H54 (cell line): ENCODE measurements at regions not wholly inside any gene's neighbourhood (a gene's known extent, or its start where the extent isn't known, plus 50 kb on each side); places are given as distances from the start of the nearest gene placed in this dataset.

Experiments used
- DNase-seq: peaks from one replicate; pipeline ENCODE4 v3.0.0; 2011; ENCODE audit warnings: low spot score, mixed read lengths; ENCODE audit not compliant: insufficient read length
- FAIRE-seq: peaks from 3 replicates; lab custom pipeline; 2011; peaks lifted over from hg19 to GRCh38; lab: Jason Lieb, UNC
- POLR2A ChIP-seq: IDR thresholded peaks from 2 replicates; pipeline ENCODE4 v1.6.1; 2011; ENCODE audit warnings: low read depth, mild to moderate bottlenecking, low read length

DNA sequence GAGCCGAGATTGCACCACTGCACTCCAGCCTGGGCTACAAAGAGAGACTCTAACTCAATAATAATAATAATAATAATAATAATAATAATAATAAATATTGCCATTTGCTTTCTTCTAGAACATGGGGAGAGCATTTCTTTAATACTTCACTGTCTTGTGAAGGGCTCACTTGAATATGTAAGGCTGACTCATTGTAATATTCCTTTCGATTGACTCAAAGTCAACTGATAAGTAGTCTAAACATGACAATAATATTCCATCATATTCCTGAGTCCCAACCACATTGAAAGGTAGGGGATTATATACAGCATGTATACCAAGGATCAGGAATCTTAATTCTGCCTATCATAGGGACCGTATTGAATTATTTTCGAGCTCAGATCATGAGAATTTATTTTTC lies 949.2 kb downstream of the DSC3 start:
- FAIRE-seq: no peak
- DNase-seq: no peak
- no peak for TF ChIP-seq POLR2A

DNA sequence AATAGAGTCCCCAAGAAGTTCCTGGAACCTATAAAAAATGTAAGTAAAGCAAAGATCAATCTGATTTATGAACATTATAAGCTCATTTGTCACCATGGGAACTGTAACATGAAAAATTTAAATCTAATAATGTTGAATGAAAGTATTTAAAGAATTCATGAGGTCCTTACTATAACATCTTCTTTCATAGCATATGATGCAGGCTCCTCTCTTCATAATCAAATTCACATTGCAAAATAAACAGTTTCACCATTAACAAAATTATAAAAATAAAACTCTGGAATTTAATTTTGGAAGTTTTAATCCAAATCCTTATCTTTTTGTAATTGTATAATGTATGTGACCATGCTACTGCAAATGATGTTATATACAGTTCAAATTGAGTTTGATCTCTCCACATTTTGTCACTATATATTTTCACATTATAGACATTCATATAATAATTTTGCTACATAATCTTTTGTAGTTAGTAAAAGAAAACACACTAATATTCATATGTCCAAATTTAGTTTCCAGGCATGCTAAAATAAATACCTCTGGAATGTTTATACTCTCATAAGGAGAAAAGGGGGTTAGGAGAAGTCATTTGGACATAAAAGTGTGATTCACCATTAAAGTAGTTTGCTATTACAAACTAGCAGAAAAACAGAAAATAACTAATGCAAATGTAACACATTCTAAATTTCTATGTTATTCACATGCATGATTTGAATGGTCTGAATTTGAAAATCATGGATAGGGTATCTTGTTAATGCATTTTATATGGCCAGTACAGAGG lies 954.1 kb downstream of the DSC3 start:
- DNase-seq (no peak), FAIRE-seq (no peak)
- TF ChIP-seq POLR2A: no peak

DNA sequence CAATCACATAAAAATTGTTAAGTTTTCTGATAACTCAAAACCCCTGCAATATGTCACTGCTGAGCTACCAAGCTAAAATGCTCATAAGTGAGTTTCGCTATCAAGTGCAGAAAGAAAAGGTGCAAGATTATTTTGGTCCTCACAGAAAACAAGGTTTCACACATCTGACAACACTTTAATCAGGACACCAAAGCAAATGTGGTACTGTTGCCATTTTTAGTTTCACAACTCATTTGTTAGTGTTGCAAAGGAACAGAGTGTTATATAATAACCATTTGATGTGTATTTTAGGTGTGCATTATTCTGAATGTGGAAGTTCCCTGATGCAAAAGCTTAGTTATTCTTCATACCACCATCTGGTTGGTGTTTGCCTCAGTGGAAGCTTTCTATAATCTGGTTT lies 956.2 kb downstream of the DSC3 start:
- no peak for TF ChIP-seq POLR2A
- no peak for FAIRE-seq
- no peak for DNase-seq

DNA sequence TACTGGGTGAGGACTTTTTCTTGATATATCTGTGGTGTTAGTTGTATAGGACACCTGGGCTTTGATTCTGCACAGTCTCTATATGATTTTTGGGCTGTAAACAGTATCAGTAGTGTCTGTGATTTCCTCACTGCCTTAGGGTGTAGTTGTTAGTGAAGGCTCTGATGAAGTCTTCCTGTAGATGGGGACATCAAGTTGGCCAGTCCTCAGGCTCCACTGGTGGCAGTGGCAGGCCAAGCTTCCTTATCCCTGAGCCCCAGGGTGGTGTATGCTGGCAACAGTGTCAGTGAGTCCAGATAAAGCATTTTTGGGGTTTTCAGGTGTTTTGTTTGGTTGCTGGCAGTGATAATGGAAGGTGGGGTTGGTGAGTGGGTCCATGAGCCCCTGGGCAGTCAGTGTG lies 961.4 kb downstream of the DSC3 start:
- FAIRE-seq (no peak), DNase-seq (no peak)
- TF ChIP-seq POLR2A: no peak

DNA sequence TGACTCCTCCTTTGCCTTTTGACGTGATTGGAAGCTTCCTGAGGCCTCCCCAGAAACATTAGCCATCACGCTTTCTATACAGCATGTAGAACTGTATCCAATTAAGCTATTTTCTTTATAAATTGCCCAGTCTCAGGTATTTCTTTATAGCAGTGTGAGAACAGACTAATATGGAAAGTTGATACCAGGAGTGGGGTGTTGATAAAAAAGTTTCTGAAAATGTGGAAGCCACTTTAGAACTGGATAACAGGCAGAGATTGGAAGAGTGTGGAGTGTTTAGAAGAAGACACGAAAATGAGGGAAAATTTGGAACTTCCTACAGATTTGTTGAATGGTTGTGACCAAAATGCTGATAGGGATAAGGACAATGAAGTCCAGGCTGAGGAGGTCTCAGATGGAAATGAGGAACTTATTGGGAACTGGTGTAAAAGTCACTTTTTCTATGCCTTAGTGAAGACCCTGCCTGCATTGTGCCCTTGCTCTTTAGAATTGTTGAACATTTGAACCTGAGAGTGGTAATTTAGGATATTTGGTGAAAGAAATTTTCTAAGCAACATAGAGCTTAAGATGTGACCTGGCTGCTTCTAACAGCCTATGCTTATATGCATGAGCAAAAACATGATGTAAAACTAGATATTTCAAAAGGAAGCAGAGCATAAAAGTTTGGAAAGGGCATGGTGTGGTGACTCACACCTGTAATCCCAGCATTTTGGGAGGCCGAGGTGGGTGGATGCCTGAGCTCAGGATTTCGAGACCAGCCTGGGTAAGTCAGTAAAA lies 969.7 kb downstream of the DSC3 start:
- FAIRE-seq (no peak), DNase-seq (no peak)
- no peak for TF ChIP-seq POLR2A

DNA sequence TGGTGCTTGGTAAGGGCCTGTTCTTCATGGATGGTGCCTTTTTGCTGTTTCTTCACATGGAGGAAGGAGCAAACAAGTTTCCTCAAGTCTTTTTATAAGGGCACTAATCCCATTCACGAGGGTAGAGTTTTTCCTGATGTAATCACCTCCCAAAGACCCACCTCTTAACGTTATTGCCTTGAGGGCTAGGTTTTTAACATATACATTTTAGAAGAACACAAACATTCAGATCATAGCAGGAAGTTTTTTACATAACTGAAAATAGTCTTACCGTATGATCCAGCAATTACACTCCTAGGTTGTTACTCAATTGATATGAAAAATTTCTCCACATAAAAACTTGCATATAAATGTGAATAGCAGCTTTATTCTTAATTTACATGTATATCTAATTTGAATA lies 976.3 kb downstream of the DSC3 start:
- TF ChIP-seq POLR2A: no peak
- DNase-seq (no peak), FAIRE-seq (no peak)

DNA sequence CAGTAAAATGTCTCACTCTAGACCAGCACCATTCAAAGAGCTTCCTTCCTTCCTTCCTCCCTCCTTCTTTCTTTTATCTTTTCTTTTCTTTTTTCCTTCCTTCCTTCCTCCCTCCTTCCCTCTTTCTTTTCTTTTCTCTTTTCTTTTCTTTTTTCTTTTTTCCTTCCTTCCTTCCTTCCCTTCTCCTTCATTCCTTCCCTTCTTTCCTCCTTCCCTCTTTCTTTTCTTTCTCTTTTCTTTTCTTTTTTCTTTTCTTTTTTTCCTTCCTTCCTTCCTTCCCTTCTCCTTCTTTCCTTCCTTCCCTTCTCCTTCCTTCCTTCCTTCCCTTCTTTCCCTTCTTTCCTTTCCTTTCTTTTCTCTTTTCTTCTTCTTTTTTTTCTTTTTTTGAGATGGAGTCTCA lies 985.1 kb downstream of the DSC3 start:
- no peak for TF ChIP-seq POLR2A
- FAIRE-seq: no peak
- DNase-seq: no peak

DNA sequence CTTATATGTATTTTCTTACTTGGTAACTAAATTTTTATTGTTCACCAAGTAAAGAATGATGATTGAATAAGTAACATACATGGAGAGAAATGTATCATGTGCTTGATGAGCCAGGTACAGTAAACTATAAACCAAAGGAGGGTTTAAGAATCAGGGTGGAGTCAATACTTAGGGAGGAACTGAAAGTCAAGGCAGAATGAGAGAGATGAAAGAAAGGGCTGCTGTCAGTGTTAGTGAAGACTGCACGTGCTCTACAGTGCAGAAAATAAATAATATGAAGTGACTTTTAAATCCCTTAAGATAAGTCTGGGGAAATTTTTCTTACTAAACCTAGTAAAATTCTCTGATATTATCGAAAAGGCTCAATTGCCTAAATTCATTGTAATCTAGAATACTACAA lies 986.0 kb downstream of the DSC3 start:
- DNase-seq (no peak), FAIRE-seq (no peak)
- no peak for TF ChIP-seq POLR2A

DNA sequence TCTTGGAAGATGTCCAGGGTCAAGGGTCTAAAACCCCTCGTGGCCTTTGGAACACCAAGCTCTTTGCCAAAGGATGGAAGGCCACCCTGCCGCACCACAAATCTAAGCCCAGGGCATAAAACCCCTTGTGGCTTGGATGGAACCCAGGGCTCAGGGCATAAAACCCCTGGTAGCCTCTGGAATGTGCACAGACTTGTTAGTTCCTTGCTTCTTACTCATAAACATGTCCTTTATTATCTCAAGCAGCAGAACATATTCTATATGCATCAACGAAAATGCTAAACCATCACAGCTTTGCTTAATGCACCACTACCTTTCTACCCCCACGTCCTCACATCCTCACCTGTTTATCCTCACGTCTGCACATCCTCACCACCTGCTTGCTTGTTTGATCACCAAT lies 998.0 kb downstream of the DSC3 start:
- DNase-seq: no peak
- TF ChIP-seq POLR2A: no peak
- FAIRE-seq: no peak

DNA sequence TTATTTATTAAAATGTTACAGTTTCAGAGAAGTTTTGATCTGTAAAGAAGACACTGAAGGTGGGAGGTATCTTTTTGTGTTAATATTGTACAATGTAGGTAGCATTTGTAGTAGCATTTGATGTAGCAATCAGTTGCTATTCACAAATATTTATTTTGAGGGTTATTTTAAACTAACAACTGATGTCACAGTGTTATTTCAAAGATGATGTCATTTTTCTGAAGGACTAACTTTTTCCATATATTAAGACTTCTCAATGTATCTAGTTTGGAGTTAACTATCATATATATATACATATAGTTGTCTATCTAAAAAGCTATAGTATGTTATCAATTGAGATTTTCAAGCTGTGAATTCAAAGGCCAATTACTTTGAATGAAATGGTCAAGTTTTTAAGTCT lies 1003.3 kb downstream of the DSC3 start:
- TF ChIP-seq POLR2A: no peak
- no peak for DNase-seq
- no peak for FAIRE-seq

DNA sequence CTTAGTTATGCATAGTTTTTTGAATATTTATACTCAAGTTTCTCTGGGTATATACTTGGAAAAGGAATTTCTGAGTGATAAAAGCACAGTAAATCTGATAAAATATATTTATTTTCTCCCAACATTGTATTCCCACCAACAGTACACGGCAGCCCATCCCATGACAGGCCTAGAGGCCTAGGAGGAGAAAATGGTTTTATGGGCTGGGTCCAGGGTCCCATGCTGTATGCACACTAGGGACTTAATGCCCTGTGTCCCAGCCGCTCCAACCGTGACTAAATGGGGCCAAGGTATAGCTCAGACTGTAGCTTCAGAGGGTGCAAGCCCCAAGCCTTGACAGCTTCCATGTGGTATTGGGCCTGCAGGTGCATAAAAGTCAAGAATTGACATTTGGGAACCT lies 1007.7 kb downstream of the DSC3 start:
- no peak for TF ChIP-seq POLR2A
- DNase-seq (no peak), FAIRE-seq (no peak)

DNA sequence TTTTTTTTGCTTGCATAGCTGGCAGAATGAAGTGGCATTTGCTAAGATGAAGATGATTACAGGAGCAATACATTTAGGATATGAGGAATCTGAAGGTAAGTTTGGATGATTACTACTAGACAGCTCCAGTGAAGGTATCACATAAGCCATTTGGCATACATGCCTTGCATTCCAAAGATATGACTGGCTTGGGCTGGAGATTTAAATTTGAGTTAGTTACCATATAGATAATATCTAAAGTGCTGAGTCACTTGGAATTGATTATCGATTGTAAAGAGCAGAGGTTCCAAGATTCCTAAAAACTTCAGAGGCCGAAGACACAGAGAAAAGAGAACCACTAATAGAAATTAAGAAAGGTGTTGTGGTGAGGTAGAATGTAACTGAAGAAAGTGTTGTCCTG lies 1026.4 kb downstream of the DSC3 start:
- FAIRE-seq: no peak
- TF ChIP-seq POLR2A: no peak

DNA sequence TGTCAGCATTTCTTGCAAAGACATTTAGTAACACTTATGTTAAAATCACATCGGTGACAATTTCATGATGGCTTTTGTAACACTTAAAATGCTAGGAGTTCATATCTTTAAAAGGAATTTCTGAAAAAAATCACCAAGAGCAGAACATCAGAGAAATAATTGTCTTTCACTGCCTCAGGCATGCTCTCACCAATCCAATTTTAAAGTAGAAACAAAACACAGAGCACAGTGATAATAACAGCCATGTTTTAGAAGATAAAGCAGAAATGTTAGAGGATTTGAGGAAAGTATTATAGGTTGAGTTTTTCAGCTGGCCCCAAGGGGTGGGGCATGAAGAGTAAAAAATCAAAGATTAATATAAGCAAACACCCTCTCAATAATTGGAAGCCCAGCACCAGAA lies 1037.6 kb downstream of the DSC3 start:
- no peak for TF ChIP-seq POLR2A
- DNase-seq: no peak
- FAIRE-seq: no peak

More for the DNA sequence above, 1026.4 kb downstream of the DSC3 start:
- no peak for DNase-seq

DNA sequence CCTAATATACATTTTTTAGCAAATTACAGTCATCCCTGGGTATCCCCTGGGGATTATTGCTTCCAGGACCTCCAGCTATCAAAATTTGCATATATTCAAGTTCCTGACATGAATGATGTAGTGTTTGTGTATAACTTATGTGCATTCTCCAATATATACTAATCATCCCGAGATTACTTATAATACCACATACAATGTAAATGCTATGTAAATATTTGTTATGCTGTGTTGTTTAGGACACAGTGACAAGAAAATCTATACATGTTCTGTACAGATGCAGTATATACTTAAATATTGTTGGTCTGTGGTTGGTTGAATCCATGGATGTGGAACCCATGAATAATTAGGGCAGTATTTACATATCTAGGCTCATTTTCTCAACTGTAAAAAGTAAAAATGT lies 1060.3 kb downstream of the DSC3 start:
- DNase-seq: no peak
- FAIRE-seq: no peak
- TF ChIP-seq POLR2A: no peak

DNA sequence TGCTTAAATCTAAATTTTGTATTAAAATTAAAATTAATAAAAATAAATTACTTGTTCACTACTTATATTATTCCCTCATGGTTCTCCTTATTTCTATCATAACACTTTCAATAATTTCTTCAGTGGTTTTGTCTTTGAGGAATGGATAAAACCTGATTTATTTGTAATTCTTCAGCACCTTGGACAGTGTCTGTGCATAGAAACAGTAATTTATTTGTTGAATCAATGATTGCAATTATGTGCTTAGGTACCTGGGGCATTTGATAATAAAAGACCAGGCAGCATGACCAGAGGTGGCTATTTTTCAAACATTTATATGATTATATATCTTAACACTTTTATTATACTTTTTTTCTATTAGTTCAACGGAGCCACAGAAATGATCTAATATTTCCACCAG lies 1062.7 kb downstream of the DSC3 start:
- no peak for DNase-seq
- TF ChIP-seq POLR2A: no peak

More for the DNA sequence above, 1062.7 kb downstream of the DSC3 start:
- no peak for FAIRE-seq
